Choroid plexus epithelial cell (primary cell): ENCODE measurements at regions not wholly inside any gene's neighbourhood (a gene's known extent, or its start where the extent isn't known, plus 50 kb on each side); places are given as distances from the start of the nearest gene placed in this dataset.

Source experiments
- DNase-seq: peaks from one replicate; pipeline ENCODE4 v3.0.0-alpha.2; 2010; ENCODE audit warnings: low read depth
- H3K4me3 ChIP-seq: 2 replicates; pipeline ENCODE4 v1.5.1; 2011; ENCODE audit warnings: low read depth, mild to moderate bottlenecking, control low read depth, low read length, moderate library complexity
- TF ChIP-seq, protein P1 (sequence below): conservative IDR thresholded peaks from 2 replicates; pipeline ENCODE4 v1.5.1; 2011; ENCODE audit warnings: low read depth, mild to moderate bottlenecking, control low read depth, inconsistent platforms, low read length, moderate library complexity

DNA sequence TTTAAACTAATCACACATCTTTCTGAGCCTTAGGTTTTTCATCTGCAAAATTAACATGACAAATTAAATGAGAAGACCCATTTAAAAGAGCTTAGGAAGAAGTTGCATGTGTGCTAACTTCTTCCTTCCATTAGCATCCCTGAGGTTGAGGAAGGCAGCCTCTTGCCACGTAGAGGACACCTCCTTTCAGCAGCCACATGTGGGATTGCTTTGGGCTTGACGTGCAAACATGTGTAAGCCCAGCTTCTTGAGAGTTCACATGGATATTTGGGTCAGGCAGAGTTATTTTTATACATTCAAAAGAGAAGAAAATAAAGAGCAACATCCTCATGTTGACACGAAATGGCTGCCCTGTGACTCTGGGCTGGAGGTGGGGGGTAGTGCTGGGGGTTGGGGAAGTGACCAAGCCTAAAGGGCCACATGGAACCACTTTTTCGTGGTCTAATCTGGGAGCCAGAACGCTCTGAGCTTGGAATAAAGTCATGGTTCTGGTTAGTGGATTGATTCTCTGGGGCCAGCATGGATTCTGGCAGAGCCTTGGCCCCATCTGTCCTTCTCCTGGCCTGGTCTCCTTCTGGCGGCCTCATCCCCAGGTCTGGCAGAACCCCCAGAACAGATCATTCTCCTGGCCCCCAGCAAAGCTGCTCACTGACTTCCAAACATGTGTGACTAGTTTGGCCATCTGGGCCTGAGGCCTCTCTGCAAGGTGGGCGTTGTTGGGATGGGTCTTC lies 137.1 kb upstream of the USP24 start:
- TF ChIP-seq, protein P1, sequence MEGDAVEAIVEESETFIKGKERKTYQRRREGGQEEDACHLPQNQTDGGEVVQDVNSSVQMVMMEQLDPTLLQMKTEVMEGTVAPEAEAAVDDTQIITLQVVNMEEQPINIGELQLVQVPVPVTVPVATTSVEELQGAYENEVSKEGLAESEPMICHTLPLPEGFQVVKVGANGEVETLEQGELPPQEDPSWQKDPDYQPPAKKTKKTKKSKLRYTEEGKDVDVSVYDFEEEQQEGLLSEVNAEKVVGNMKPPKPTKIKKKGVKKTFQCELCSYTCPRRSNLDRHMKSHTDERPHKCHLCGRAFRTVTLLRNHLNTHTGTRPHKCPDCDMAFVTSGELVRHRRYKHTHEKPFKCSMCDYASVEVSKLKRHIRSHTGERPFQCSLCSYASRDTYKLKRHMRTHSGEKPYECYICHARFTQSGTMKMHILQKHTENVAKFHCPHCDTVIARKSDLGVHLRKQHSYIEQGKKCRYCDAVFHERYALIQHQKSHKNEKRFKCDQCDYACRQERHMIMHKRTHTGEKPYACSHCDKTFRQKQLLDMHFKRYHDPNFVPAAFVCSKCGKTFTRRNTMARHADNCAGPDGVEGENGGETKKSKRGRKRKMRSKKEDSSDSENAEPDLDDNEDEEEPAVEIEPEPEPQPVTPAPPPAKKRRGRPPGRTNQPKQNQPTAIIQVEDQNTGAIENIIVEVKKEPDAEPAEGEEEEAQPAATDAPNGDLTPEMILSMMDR, result no peak
- H3K4me3 ChIP-seq, result no peak overlapping the region
- DNase-seq, result no peak

DNA sequence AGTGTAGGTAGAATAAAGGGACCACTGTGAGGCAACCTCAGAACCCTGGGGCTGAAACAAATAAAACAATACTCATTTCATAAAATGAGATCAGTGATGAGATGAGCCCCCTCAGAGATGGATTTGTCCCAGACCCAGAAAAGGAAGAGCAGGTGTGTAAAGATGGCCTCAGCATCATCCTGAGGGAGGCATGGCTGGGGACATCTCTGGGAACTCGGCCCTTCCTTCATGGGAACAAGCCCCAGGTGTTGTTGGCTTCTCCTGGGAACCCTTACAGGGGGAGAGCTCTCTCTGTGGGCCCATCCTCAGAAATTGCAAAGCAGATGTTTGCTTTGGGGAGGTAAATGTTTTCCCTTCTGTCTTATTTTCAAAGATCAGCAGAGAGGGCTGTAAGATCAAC lies 133.2 kb upstream of the USP24 start:
- no peak for DNase-seq
- TF ChIP-seq, protein P1, result no peak
- no peak overlapping the region for H3K4me3 ChIP-seq

- no peak for DNase-seq
- TF ChIP-seq, protein P1, result no peak
- H3K4me3 ChIP-seq, result no peak overlapping the region
These were observed 132.7 kb upstream of the USP24 start for GRCh38 chr1:55347866-55348265.

DNA sequence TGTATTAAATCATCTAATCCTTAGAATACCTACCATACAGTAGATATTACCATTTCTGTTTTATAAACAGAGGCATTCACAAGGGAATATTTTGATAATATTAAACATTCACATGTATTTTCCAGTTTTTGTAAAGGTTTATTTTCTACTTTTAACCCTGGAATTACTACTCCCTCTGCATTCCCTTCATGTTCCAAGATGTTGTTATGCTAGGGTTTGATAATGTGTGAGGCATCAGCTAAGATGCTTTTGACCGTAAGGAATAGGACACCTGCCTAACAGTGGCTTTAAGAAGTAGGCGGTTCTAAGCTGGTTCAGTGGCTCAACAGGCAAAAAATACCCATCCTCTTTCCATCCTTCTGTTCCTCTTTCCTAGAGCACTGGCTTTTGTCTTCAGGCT lies 131.9 kb upstream of the USP24 start:
- TF ChIP-seq, protein P1, result no peak
- DNase-seq, result no peak
- no peak overlapping the region for H3K4me3 ChIP-seq

GRCh38 chr1:55346586-55346985 lies 131.4 kb upstream of the USP24 start:
- H3K4me3 ChIP-seq, result no peak overlapping the region
- TF ChIP-seq, protein P1, result no peak
- DNase-seq, result no peak

GRCh38 chr1:55339681-55340080 lies 124.5 kb upstream of the USP24 start:
- no peak overlapping the region for H3K4me3 ChIP-seq
- TF ChIP-seq, protein P1, result no peak
- no peak for DNase-seq

- TF ChIP-seq, protein P1, result no peak
- no peak for DNase-seq
These were observed 123.3 kb upstream of the USP24 start for GRCh38 chr1:55338448-55338820.

More at GRCh38 chr1:55338448-55338820, 123.3 kb upstream of the USP24 start:
- H3K4me3 ChIP-seq, result no peak overlapping the region
